ENCODE measurements at regions not wholly inside any gene's neighbourhood (a gene's known extent, or its start where the extent isn't known, plus 50 kb on each side); places are given as distances from the start of the nearest gene placed in this dataset.

GRCh38 chrX:131783555-131784308, 239.4 kb upstream of the STK26 start:
- DNase-seq (ENCODE audit: insufficient read length, low spot score), result no peak
- no peak for FAIRE-seq

DNA sequence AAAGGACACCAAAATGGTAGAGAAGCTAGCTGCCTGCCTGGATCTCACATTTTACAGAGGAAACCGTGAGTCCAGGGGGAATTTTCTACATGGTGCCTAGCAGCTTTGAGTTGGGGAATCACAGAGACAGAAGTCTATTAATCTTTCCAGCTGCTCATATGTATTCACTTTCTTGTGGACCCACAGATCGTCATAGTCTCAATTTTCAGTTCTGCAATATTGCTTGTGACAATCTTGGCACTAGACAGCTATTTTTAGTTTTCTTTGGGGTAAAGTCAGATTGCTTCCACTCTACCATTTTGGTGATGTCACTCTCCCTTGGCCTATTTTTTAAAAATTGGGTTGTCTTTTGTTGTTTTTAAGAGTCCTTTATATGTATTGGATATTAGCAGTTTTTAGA, 233.4 kb upstream of the STK26 start:
- DNase-seq (ENCODE audit: insufficient read length, low spot score) (no peak), FAIRE-seq (peak; percentile 62)
- TF ChIP-seq POU2F2 (IDR thresholded peaks at IDR 0.05; ENCODE audit: low read depth, low read length), result no peak
- TF ChIP-seq TAF1 (IDR thresholded peaks at IDR 0.05; ENCODE audit: low read depth, low read length), result no peak
- TF ChIP-seq POLR2AphosphoS5 (IDR thresholded peaks at IDR 0.05; ENCODE audit: low read depth, low read length), result no peak
- TF ChIP-seq PAX5 (IDR thresholded peaks at IDR 0.05; ENCODE audit: insufficient read depth, low read length, severe bottlenecking), result no peak
- TF ChIP-seq POLR2A (IDR thresholded peaks at IDR 0.05; ENCODE audit: low read depth, low read length), result no peak
- TF ChIP-seq SPI1 (IDR thresholded peaks at IDR 0.05; ENCODE audit: low read depth, low read length), result peak; percentile 85

More at GRCh38 chrX:131783555-131784308, 239.4 kb upstream of the STK26 start:
- no peak for TF ChIP-seq POU2F2 (IDR thresholded peaks at IDR 0.05; ENCODE audit: low read depth, low read length)
- no peak for TF ChIP-seq SPI1 (IDR thresholded peaks at IDR 0.05; ENCODE audit: low read depth, low read length)
- TF ChIP-seq TAF1 (IDR thresholded peaks at IDR 0.05; ENCODE audit: low read depth, low read length), result no peak
- no peak for TF ChIP-seq POLR2AphosphoS5 (IDR thresholded peaks at IDR 0.05; ENCODE audit: low read depth, low read length)
- TF ChIP-seq POLR2A (IDR thresholded peaks at IDR 0.05; ENCODE audit: low read depth, low read length), result no peak

DNA sequence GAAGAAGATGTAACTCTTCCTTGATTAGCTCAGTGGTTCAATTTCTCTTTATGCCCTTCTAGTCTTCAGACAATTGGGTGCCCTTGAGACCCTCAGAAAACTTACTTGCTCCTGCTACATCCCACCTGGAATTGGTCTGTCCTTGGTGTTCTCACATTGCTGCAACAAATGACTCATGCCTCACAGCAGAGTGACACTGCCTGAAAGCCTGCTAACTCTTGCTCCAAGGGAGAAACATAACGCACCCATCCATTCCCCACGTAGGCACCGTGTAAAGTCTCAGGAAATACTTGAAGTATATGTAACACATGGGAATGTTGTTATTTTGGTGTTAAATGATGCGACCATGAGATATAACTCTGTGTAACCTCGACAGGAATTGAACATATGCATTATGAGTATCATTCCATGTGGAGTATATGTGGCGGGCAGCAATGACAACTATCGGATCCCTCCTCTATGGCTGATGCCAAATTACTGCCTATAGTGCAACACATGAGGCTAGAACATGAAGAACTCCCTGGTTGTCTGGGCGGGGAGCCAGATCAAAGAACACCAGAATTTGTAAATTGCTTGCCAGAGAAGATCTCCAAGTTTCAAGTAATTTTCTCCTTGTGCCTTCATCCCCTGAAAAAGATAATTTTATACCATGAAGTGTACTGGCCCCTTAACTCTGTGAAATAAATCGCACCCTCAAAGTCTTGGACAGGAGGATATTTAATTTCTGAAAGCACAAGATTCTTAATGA, 231.3 kb upstream of the STK26 start:
- no peak for DNase-seq (ENCODE audit: insufficient read length, low spot score)
- FAIRE-seq, result peak; percentile 83
- no peak for TF ChIP-seq POLR2AphosphoS5 (IDR thresholded peaks at IDR 0.05; ENCODE audit: low read depth, low read length)
- no peak for TF ChIP-seq PAX5 (IDR thresholded peaks at IDR 0.05; ENCODE audit: insufficient read depth, low read length, severe bottlenecking)
- TF ChIP-seq TAF1 (IDR thresholded peaks at IDR 0.05; ENCODE audit: low read depth, low read length), result no peak
- TF ChIP-seq SPI1 (IDR thresholded peaks at IDR 0.05; ENCODE audit: low read depth, low read length), result no peak
- TF ChIP-seq POLR2A (IDR thresholded peaks at IDR 0.05; ENCODE audit: low read depth, low read length), result no peak
- no peak for TF ChIP-seq POU2F2 (IDR thresholded peaks at IDR 0.05; ENCODE audit: low read depth, low read length)

GRCh38 chrX:131792356-131792749, 230.7 kb upstream of the STK26 start:
- TF ChIP-seq POLR2A (IDR thresholded peaks at IDR 0.05; ENCODE audit: low read depth, low read length), result no peak
- TF ChIP-seq TAF1 (IDR thresholded peaks at IDR 0.05; ENCODE audit: low read depth, low read length), result no peak
- no peak for TF ChIP-seq PAX5 (IDR thresholded peaks at IDR 0.05; ENCODE audit: insufficient read depth, low read length, severe bottlenecking)
- TF ChIP-seq POU2F2 (IDR thresholded peaks at IDR 0.05; ENCODE audit: low read depth, low read length), result no peak
- TF ChIP-seq POLR2AphosphoS5 (IDR thresholded peaks at IDR 0.05; ENCODE audit: low read depth, low read length), result no peak
- TF ChIP-seq SPI1 (IDR thresholded peaks at IDR 0.05; ENCODE audit: low read depth, low read length), result no peak
- DNase-seq (ENCODE audit: insufficient read length, low spot score) (no peak), FAIRE-seq (no peak)

GRCh38 chrX:131792789-131793462, 230.2 kb upstream of the STK26 start:
- no peak for DNase-seq (ENCODE audit: insufficient read length, low spot score)
- no peak for TF ChIP-seq PAX5 (IDR thresholded peaks at IDR 0.05; ENCODE audit: insufficient read depth, low read length, severe bottlenecking)
- TF ChIP-seq POLR2AphosphoS5 (IDR thresholded peaks at IDR 0.05; ENCODE audit: low read depth, low read length), result no peak
- no peak for TF ChIP-seq SPI1 (IDR thresholded peaks at IDR 0.05; ENCODE audit: low read depth, low read length)
- TF ChIP-seq POLR2A (IDR thresholded peaks at IDR 0.05; ENCODE audit: low read depth, low read length), result no peak
- no peak for TF ChIP-seq TAF1 (IDR thresholded peaks at IDR 0.05; ENCODE audit: low read depth, low read length)
- no peak for TF ChIP-seq POU2F2 (IDR thresholded peaks at IDR 0.05; ENCODE audit: low read depth, low read length)
- no peak for FAIRE-seq

- no peak for TF ChIP-seq POLR2AphosphoS5 (IDR thresholded peaks at IDR 0.05; ENCODE audit: low read depth, low read length)
- no peak for TF ChIP-seq SPI1 (IDR thresholded peaks at IDR 0.05; ENCODE audit: low read depth, low read length)
- TF ChIP-seq PAX5 (IDR thresholded peaks at IDR 0.05; ENCODE audit: insufficient read depth, low read length, severe bottlenecking), result no peak
- TF ChIP-seq POLR2A (IDR thresholded peaks at IDR 0.05; ENCODE audit: low read depth, low read length), result no peak
- no peak for TF ChIP-seq POU2F2 (IDR thresholded peaks at IDR 0.05; ENCODE audit: low read depth, low read length)
- TF ChIP-seq TAF1 (IDR thresholded peaks at IDR 0.05; ENCODE audit: low read depth, low read length), result no peak
- DNase-seq (ENCODE audit: insufficient read length, low spot score), result no peak
- FAIRE-seq, result no peak
These were observed 227.5 kb upstream of the STK26 start for GRCh38 chrX:131795442-131796229.

DNA sequence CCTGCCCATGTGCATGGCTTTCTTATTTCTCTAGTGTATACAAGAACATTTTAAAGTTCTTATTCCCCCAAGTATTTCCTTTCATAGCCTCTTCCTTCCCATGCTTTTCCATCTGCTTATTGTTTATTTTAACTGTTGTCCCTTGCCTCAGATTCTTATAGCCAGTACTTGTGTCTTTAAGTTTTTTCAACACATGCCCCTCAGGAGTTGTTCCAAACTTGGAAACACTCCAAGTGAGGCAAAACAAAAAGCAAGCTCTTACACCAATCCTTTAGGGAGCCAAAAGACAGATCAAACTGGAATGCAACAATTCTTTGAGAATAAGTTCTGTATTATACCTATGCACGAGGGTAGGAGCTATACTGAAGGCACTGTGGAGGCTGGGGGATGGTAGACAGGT, 222.0 kb upstream of the STK26 start:
- FAIRE-seq, result no peak
- TF ChIP-seq SPI1 (IDR thresholded peaks at IDR 0.05; ENCODE audit: low read depth, low read length) (no peak), POLR2AphosphoS5 (IDR thresholded peaks at IDR 0.05; ENCODE audit: low read depth, low read length) (no peak), POLR2A (IDR thresholded peaks at IDR 0.05; ENCODE audit: low read depth, low read length) (no peak), POU2F2 (IDR thresholded peaks at IDR 0.05; ENCODE audit: low read depth, low read length) (no peak), PAX5 (IDR thresholded peaks at IDR 0.05; ENCODE audit: insufficient read depth, low read length, severe bottlenecking) (no peak), TAF1 (IDR thresholded peaks at IDR 0.05; ENCODE audit: low read depth, low read length) (no peak)
- DNase-seq (ENCODE audit: insufficient read length, low spot score), result no peak

DNA sequence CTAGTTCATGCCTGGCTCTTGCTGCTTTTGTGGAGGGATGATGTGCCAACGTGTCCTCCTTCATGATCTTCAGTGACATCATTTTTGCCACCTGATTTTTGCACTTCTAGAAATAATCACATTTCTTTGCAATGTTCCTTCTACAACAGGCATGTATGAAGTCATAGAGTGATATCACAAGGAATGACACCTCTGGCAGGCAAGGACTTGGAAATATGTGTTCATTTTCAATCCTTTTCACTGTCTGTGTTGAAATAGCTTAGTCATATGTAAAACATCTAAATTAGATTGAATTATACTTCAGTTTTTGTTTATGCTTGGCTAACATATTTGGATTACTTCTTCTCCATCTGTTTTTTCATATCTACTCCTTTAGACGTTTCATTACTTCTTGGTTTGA, 221.2 kb upstream of the STK26 start:
- DNase-seq (ENCODE audit: insufficient read length, low spot score), result no peak
- no peak for FAIRE-seq
- TF ChIP-seq TAF1 (IDR thresholded peaks at IDR 0.05; ENCODE audit: low read depth, low read length) (no peak), POLR2AphosphoS5 (IDR thresholded peaks at IDR 0.05; ENCODE audit: low read depth, low read length) (no peak), POLR2A (IDR thresholded peaks at IDR 0.05; ENCODE audit: low read depth, low read length) (no peak), POU2F2 (IDR thresholded peaks at IDR 0.05; ENCODE audit: low read depth, low read length) (no peak), SPI1 (IDR thresholded peaks at IDR 0.05; ENCODE audit: low read depth, low read length) (no peak)
